ENCODE measurements at regions not wholly inside any gene's neighbourhood (a gene's known extent, or its start where the extent isn't known, plus 50 kb on each side); places are given as distances from the start of the nearest gene placed in this dataset.

- Mint-ChIP-seq H3K27ac (no peak overlapping the region), H3K27me3 (ENCODE audit: low read depth in 3 of 3) (peaks cover 0 to 4% (median 2%) of the 10 kb centered on the region in 3 donors), H3K4me3 (no peak overlapping the region), H3K9me3 (peaks cover 4 to 13% (median 8%) of the 10 kb centered on the region in 7 donors), H3K4me1 (no peaks in the 10 kb centered on the region), H3K36me3 (no peaks in the 10 kb centered on the region)
- no peaks in the 10 kb centered on the region for H4K20me1 ChIP-seq (ENCODE audit: insufficient read depth, low read length)
- no peak for DNase-seq
- no peak overlapping the region for H3K4me3 ChIP-seq (replicated peaks in 1 of 3; ENCODE audit: low read depth in 2 of 3, low read length in 3 of 3)
- no peak overlapping the region for H3K9ac ChIP-seq (ENCODE audit: insufficient read depth, low read length, poor library complexity, severe bottlenecking)
- H3K36me3 ChIP-seq (replicated peaks in 1 of 2; ENCODE audit: control insufficient read depth in 1 of 2, insufficient read depth in 2 of 2, low read length in 2 of 2): no peaks in the 10 kb centered on the region
- no peaks in the 10 kb centered on the region for H3K4me1 ChIP-seq (ENCODE audit: control insufficient read depth in 1 of 2, insufficient read depth in 2 of 2, low read length in 2 of 2)
- H3K79me2 ChIP-seq (ENCODE audit: insufficient read depth, low read length): no peaks in the 10 kb centered on the region
- no CpG with 5 or more reads among the region's 16 CpGs for WGBS (ENCODE audit: insufficient coverage)
- intact Hi-C loops (cut with micrococcal nuclease): no loop called here
- H2AFZ ChIP-seq (ENCODE audit: insufficient read depth, low read depth, low read length, poor library complexity, severe bottlenecking): no peak overlapping the region
- H3K27me3 ChIP-seq (ENCODE audit: control insufficient read depth in 2 of 2, insufficient read depth in 2 of 2, low read length in 2 of 2): no peaks in the 10 kb centered on the region
- H3K9me3 ChIP-seq (replicated peaks in 1 of 2; ENCODE audit: control insufficient read depth in 1 of 2, insufficient read depth in 1 of 2, low read length in 2 of 2): peaks cover 7 to 11% of the 10 kb centered on the region in 2 donors
- no peak overlapping the region for H3K4me2 ChIP-seq (replicated peaks; ENCODE audit: extremely low read depth, low read length, poor library complexity, severe bottlenecking)
- H3K27ac ChIP-seq (ENCODE audit: low read depth in 1 of 2, low read length in 2 of 2): no peak overlapping the region
- TF ChIP-seq CTCF (IDR thresholded peaks at IDR 0.05): no peak
Measured at GRCh38 chrX:147828719-147829118, 83.0 kb upstream of the FMR1 start.

- no peak overlapping the region for H3K27ac ChIP-seq (ENCODE audit: low read depth in 1 of 2, low read length in 2 of 2)
- no peak overlapping the region for H3K27ac Mint-ChIP-seq
- DNase-seq: no peak
- TF ChIP-seq CTCF (IDR thresholded peaks at IDR 0.05): no peak
- H3K27me3 Mint-ChIP-seq (ENCODE audit: low read depth in 3 of 3): peaks cover 2 to 4% (median 2%) of the 10 kb centered on the region in 3 donors
- no peaks in the 10 kb centered on the region for H3K36me3 Mint-ChIP-seq
- no peak overlapping the region for H3K4me2 ChIP-seq (replicated peaks; ENCODE audit: extremely low read depth, low read length, poor library complexity, severe bottlenecking)
- no peaks in the 10 kb centered on the region for H3K79me2 ChIP-seq (ENCODE audit: insufficient read depth, low read length)
- no peak overlapping the region for H2AFZ ChIP-seq (ENCODE audit: insufficient read depth, low read depth, low read length, poor library complexity, severe bottlenecking)
- H3K9me3 ChIP-seq (replicated peaks in 1 of 2; ENCODE audit: control insufficient read depth in 1 of 2, insufficient read depth in 1 of 2, low read length in 2 of 2): peaks cover 7 to 11% of the 10 kb centered on the region in 2 donors
- 80% methylated on average over 1 of the region's 2 CpGs for WGBS (ENCODE audit: insufficient coverage)
- no peak overlapping the region for H3K9ac ChIP-seq (ENCODE audit: insufficient read depth, low read length, poor library complexity, severe bottlenecking)
- H3K9me3 Mint-ChIP-seq: peaks cover 3 to 10% (median 7%) of the 10 kb centered on the region in 7 donors
- H3K4me1 Mint-ChIP-seq: no peaks in the 10 kb centered on the region
- no peaks in the 10 kb centered on the region for H3K4me1 ChIP-seq (ENCODE audit: control insufficient read depth in 1 of 2, insufficient read depth in 2 of 2, low read length in 2 of 2)
- no peaks in the 10 kb centered on the region for H3K27me3 ChIP-seq (ENCODE audit: control insufficient read depth in 2 of 2, insufficient read depth in 2 of 2, low read length in 2 of 2)
- H3K36me3 ChIP-seq (replicated peaks in 1 of 2; ENCODE audit: control insufficient read depth in 1 of 2, insufficient read depth in 2 of 2, low read length in 2 of 2): no peaks in the 10 kb centered on the region
- H3K4me3 ChIP-seq (replicated peaks in 1 of 3; ENCODE audit: low read depth in 2 of 3, low read length in 3 of 3): no peak overlapping the region
- no peaks in the 10 kb centered on the region for H4K20me1 ChIP-seq (ENCODE audit: insufficient read depth, low read length)
- H3K4me3 Mint-ChIP-seq: no peak overlapping the region
- intact Hi-C loops (cut with micrococcal nuclease): no loop called here
Measured at GRCh38 chrX:147832707-147833348, 78.9 kb upstream of the FMR1 start.

Data from CD14-positive monocyte (primary cell).